ENCODE measurements at regions not wholly inside any gene's neighbourhood (a gene's known extent, or its start where the extent isn't known, plus 50 kb on each side); places are given as distances from the start of the nearest gene placed in this dataset.

DNA sequence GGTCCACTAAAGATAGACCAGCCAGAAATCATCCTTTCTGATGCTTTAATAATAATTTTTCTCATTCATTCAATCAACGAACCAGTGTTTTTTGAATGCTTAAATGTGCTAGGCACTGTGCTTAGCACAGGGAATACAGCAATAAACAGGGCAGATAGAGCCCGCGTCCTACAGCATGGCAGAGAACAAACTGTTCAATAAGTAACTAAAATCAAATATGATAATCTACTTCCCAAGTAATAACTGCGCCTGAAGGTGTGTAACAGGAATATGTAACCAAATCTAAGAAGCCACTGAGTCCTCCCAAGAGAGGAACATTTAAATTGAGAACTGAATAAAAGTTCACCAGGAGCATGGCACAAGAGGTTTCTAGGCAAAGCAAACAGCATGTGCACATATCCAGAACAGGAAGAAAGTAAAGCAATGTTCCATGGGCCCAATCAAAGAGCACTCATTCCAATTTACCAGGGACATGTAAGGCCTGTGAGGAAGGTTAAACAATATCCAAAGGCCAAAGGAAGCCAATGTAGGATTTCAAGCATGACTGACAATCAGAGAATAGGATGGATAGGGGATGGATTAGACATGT lies 311.0 kb upstream of the RARB start:
- TF ChIP-seq, protein P1, sequence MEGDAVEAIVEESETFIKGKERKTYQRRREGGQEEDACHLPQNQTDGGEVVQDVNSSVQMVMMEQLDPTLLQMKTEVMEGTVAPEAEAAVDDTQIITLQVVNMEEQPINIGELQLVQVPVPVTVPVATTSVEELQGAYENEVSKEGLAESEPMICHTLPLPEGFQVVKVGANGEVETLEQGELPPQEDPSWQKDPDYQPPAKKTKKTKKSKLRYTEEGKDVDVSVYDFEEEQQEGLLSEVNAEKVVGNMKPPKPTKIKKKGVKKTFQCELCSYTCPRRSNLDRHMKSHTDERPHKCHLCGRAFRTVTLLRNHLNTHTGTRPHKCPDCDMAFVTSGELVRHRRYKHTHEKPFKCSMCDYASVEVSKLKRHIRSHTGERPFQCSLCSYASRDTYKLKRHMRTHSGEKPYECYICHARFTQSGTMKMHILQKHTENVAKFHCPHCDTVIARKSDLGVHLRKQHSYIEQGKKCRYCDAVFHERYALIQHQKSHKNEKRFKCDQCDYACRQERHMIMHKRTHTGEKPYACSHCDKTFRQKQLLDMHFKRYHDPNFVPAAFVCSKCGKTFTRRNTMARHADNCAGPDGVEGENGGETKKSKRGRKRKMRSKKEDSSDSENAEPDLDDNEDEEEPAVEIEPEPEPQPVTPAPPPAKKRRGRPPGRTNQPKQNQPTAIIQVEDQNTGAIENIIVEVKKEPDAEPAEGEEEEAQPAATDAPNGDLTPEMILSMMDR (IDR thresholded peaks at IDR 0.05), result no peak
- no peak for TF ChIP-seq EP300 (IDR thresholded peaks at IDR 0.05)

All from esophagus muscularis mucosa (tissue), 3 donors.